GM21576 (cell line): ENCODE measurements at regions not wholly inside any gene's neighbourhood (a gene's known extent, or its start where the extent isn't known, plus 50 kb on each side); places are given as distances from the start of the nearest gene placed in this dataset.
"Not testable (repeated sequence)": the region's sequence is repeated elsewhere in the genome, so short reads cannot be mapped to it uniquely, and the experiment has no call there.

ENCODE experiments used
- ATAC-seq: cut with Tn5 transposase; IDR thresholded peaks from one replicate; pipeline ENCODE4 v1.9.1; 2021; ENCODE audit warnings: mild to moderate bottlenecking, moderate library complexity; ENCODE audit not compliant: unreplicated experiment

GRCh38 chr1:41994195-41994894 lies 75.6 kb upstream of the HIVEP3 start:
- no peak for ATAC-seq

GRCh38 chr1:41983451-41983850 lies 64.7 kb upstream of the HIVEP3 start:
- ATAC-seq = no peak

- no peak for ATAC-seq
Measured at GRCh38 chr1:41981796-41982195, 63.1 kb upstream of the HIVEP3 start.

- ATAC-seq = no peak
Measured at GRCh38 chr1:41980827-41981653, 62.3 kb upstream of the HIVEP3 start.

GRCh38 chr1:41978986-41979385 lies 60.3 kb upstream of the HIVEP3 start:
- ATAC-seq = no peak

GRCh38 chr1:41977326-41977725 lies 58.6 kb upstream of the HIVEP3 start:
- ATAC-seq = no peak

- ATAC-seq = no peak
Measured at GRCh38 chr1:41976671-41977070, 57.9 kb upstream of the HIVEP3 start.

- ATAC-seq = no peak
Measured at GRCh38 chr1:41975850-41976569, 57.3 kb upstream of the HIVEP3 start.

GRCh38 chr1:41975121-41975520 lies 56.4 kb upstream of the HIVEP3 start:
- ATAC-seq = no peak

GRCh38 chr1:41968557-41968956 lies 49.8 kb upstream of the HIVEP3 start:
- ATAC-seq = not testable (repeated sequence)
